WTC11 (cell line): ENCODE measurements at regions not wholly inside any gene's neighbourhood (a gene's known extent, or its start where the extent isn't known, plus 50 kb on each side); places are given as distances from the start of the nearest gene placed in this dataset.

ENCODE experiments used
- ATAC-seq: fragments of 200-7000 bp; cut with Tn5 transposase; 2 replicates; pipeline ENCODE4 v1.10.0; 2021; ENCODE audit warnings: mild to moderate bottlenecking, moderate library complexity
- CTCF ChIA-PET: fragments of 300-600 bp; sonication (Branson Sonifier 250); formaldehyde crosslinking; loops from one replicate; lab custom pipeline; 2021; ENCODE audit warnings: antibody characterized with exemption; lab: Charles Lee
- POLR2A ChIA-PET: fragments of 350-600 bp; sonication (Branson Sonifier 250); formaldehyde crosslinking; loops from one replicate; lab custom pipeline; 2021; ENCODE audit warnings: antibody characterized with exemption; lab: Charles Lee
- DNase-seq: peaks from one replicate; pipeline ENCODE4 v3.0.0; 2021; ENCODE audit warnings: low spot score
- H3K27ac Mint-ChIP-seq: 2 replicates; pipeline ENCODE4 v1.8.0; 2021; ENCODE audit warnings: mixed read lengths
- H3K27me3 Mint-ChIP-seq: 2 replicates; pipeline ENCODE4 v1.8.0; 2021; ENCODE audit warnings: low read depth, mild to moderate bottlenecking, moderate library complexity, mixed read lengths
- H3K36me3 Mint-ChIP-seq: 2 replicates; pipeline ENCODE4 v1.8.0; 2021; ENCODE audit warnings: mixed read lengths
- H3K4me1 Mint-ChIP-seq: 2 replicates; pipeline ENCODE4 v1.8.0; 2022; ENCODE audit warnings: mixed read lengths
- H3K4me3 Mint-ChIP-seq: 2 replicates; pipeline ENCODE4 v1.8.0; 2021; ENCODE audit warnings: mild to moderate bottlenecking, moderate library complexity, mixed read lengths
- H3K9me3 Mint-ChIP-seq: 2 replicates; pipeline ENCODE4 v1.8.0; 2021; ENCODE audit warnings: mixed read lengths
- CBFB ChIP-seq: sonication (generic); formaldehyde crosslinking; IDR thresholded peaks from 2 replicates; pipeline ENCODE4 v1.8.1; 2022; ENCODE audit warnings: mild to moderate bottlenecking, low read depth, missing genetic modification reagents
- E2F5 ChIP-seq: sonication (generic); formaldehyde crosslinking; IDR thresholded peaks from 2 replicates; pipeline ENCODE4 v1.8.1; 2022; ENCODE audit warnings: mild to moderate bottlenecking, moderate library complexity, missing genetic modification reagents
- EMX1 ChIP-seq: fragments of 250-450 bp; sonication (Bioruptor Pico); IDR thresholded peaks from 2 replicates; pipeline ENCODE4 v1.8.0; 2021; ENCODE audit warnings: mild to moderate bottlenecking
- NFE2L1 ChIP-seq: sonication (generic); formaldehyde crosslinking; IDR thresholded peaks from 2 replicates; pipeline ENCODE4 v1.8.1; 2023; ENCODE audit warnings: missing genetic modification reagents
- NFYB ChIP-seq: sonication (generic); formaldehyde crosslinking; conservative IDR thresholded peaks from 2 replicates; pipeline ENCODE4 v1.8.0; 2022; ENCODE audit warnings: low read depth, missing genetic modification reagents
- NR2C2 ChIP-seq: sonication (generic); formaldehyde crosslinking; IDR thresholded peaks from 2 replicates; pipeline ENCODE4 v1.8.0; 2022; ENCODE audit warnings: mild to moderate bottlenecking, missing genetic modification reagents
- RELA ChIP-seq: sonication (generic); formaldehyde crosslinking; IDR thresholded peaks from 2 replicates; pipeline ENCODE4 v1.8.1; 2022; ENCODE audit warnings: missing genetic modification reagents, mild to moderate bottlenecking, borderline replicate concordance
- RORB ChIP-seq: fragments of 250-450 bp; sonication (Bioruptor Pico); IDR thresholded peaks from 2 replicates; pipeline ENCODE4 v1.9.0; 2021; ENCODE audit warnings: mild to moderate bottlenecking
- SOX15 ChIP-seq: fragments of 250-450 bp; sonication (Bioruptor Pico); IDR thresholded peaks from 2 replicates; pipeline ENCODE4 v1.9.0; 2021; ENCODE audit warnings: mild to moderate bottlenecking
- TCF7 ChIP-seq: sonication (generic); formaldehyde crosslinking; IDR thresholded peaks from 2 replicates; pipeline ENCODE4 v1.8.0; 2022; ENCODE audit warnings: mild to moderate bottlenecking, low read depth, missing genetic modification reagents, moderate library complexity
- TP53 ChIP-seq: sonication (generic); formaldehyde crosslinking; IDR thresholded peaks from 2 replicates; pipeline ENCODE4 v1.8.1; 2023; ENCODE audit warnings: mild to moderate bottlenecking, missing genetic modification reagents
- ZBTB21 ChIP-seq: sonication (generic); formaldehyde crosslinking; IDR thresholded peaks from 2 replicates; pipeline ENCODE4 v1.8.1; 2023; ENCODE audit warnings: mild to moderate bottlenecking, missing genetic modification reagents, borderline replicate concordance
- ZBTB43 ChIP-seq: sonication (generic); formaldehyde crosslinking; IDR thresholded peaks from 2 replicates; pipeline ENCODE4 v1.8.1; 2023; ENCODE audit warnings: mild to moderate bottlenecking, missing genetic modification reagents
- ZNF396 ChIP-seq: fragments of 250-450 bp; sonication (Bioruptor Pico); IDR thresholded peaks from 2 replicates; pipeline ENCODE4 v1.8.0; 2021; ENCODE audit warnings: mild to moderate bottlenecking, moderate library complexity, borderline replicate concordance
- ZNF423 ChIP-seq: fragments of 250-450 bp; sonication (Bioruptor Pico); IDR thresholded peaks from 2 replicates; pipeline ENCODE4 v2.1.2; 2022; ENCODE audit warnings: mild to moderate bottlenecking, moderate library complexity
- ZNF671 ChIP-seq: fragments of 250-450 bp; sonication (Bioruptor Pico); IDR thresholded peaks from 2 replicates; pipeline ENCODE4 v1.8.0; 2021; ENCODE audit warnings: mild to moderate bottlenecking
- ZSCAN18 ChIP-seq: fragments of 250-450 bp; sonication (Bioruptor Pico); IDR thresholded peaks from 2 replicates; pipeline ENCODE4 v2.1.2; 2022; ENCODE audit warnings: mild to moderate bottlenecking, moderate library complexity
- TF ChIP-seq, protein P1 (sequence below): sonication (generic); formaldehyde crosslinking; IDR thresholded peaks from 2 replicates; pipeline ENCODE4 v1.8.0; 2022; ENCODE audit warnings: mild to moderate bottlenecking, missing genetic modification reagents
- TF ChIP-seq, protein P2 (sequence below): sonication (generic); formaldehyde crosslinking; IDR thresholded peaks from 2 replicates; pipeline ENCODE4 v1.8.0; 2022; ENCODE audit warnings: mild to moderate bottlenecking, missing genetic modification reagents
- TF ChIP-seq, protein P3 (sequence below): sonication (generic); formaldehyde crosslinking; IDR thresholded peaks from 2 replicates; pipeline ENCODE4 v1.8.0; 2023; ENCODE audit warnings: missing genetic modification reagents, mild to moderate bottlenecking, borderline replicate concordance
- TF ChIP-seq, protein P4 (sequence below): sonication (generic); formaldehyde crosslinking; IDR thresholded peaks from 2 replicates; pipeline ENCODE4 v1.8.1; 2023; ENCODE audit warnings: mild to moderate bottlenecking, missing genetic modification reagents, moderate library complexity
- TF ChIP-seq, protein P5 (sequence below): sonication (generic); formaldehyde crosslinking; IDR thresholded peaks from 2 replicates; pipeline ENCODE4 v1.8.0; 2022; ENCODE audit warnings: missing genetic modification reagents

DNA sequence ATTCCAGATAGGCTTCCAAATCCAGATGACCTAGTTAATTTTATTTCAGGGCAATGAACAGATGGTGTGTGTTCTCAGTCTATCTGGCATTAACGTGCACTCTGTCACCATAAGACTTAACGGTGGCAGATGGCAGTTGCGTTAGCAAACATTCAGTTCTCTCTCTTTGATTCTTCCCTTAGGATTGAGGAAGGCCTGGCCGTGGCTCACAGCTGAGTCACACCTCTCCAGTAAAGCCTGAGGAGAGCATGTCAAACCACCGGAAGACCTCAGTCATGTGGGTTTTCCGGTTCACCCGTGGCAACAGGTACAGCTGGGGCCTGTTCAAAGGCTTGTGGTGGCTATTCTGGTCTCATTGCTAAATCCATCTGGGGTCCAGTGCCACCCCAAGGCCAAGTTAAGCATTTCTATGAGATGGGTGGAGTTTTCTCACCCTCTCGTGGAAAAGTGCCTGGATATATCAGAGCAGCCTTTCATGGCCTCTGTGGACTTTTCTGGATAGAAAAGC, 545.1 kb upstream of the ATP2B1 start:
- H3K4me1 Mint-ChIP-seq: peaks cover 19% of the 10 kb centered on the region
- ChIA-PET POLR2A (no interaction called here), CTCF (no interaction called here)
- H3K4me3 Mint-ChIP-seq: no peak overlapping the region
- ATAC-seq: peak; percentile 77
- DNase-seq: peak; percentile 17
- no peak for TF ChIP-seq NR2C2 (CRISPR knock-in tag)
- no peak for TF ChIP-seq NFYB (CRISPR knock-in tag)
- TF ChIP-seq, protein P1, sequence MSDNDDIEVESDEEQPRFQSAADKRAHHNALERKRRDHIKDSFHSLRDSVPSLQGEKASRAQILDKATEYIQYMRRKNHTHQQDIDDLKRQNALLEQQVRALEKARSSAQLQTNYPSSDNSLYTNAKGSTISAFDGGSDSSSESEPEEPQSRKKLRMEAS: no peak
- TF ChIP-seq NFE2L1 (CRISPR knock-in tag): no peak
- no peak for TF ChIP-seq ZSCAN18 (CRISPR knock-in tag)
- TF ChIP-seq, protein P2, sequence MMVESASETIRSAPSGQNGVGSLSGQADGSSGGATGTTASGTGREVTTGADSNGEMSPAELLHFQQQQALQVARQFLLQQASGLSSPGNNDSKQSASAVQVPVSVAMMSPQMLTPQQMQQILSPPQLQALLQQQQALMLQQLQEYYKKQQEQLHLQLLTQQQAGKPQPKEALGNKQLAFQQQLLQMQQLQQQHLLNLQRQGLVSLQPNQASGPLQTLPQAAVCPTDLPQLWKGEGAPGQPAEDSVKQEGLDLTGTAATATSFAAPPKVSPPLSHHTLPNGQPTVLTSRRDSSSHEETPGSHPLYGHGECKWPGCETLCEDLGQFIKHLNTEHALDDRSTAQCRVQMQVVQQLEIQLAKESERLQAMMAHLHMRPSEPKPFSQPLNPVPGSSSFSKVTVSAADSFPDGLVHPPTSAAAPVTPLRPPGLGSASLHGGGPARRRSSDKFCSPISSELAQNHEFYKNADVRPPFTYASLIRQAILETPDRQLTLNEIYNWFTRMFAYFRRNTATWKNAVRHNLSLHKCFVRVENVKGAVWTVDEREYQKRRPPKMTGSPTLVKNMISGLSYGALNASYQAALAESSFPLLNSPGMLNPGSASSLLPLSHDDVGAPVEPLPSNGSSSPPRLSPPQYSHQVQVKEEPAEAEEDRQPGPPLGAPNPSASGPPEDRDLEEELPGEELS: no peak
- TF ChIP-seq RELA: no peak
- H3K27me3 Mint-ChIP-seq: no peaks in the 10 kb centered on the region
- no peaks in the 10 kb centered on the region for H3K9me3 Mint-ChIP-seq
- no peaks in the 10 kb centered on the region for H3K36me3 Mint-ChIP-seq
- H3K27ac Mint-ChIP-seq: 0 out of 2 replicates have a peak overlapping the region, but pooled peaks have one; percentile 7

- ChIA-PET POLR2A (no interaction called here), CTCF (no interaction called here)
- TF ChIP-seq NFE2L1 (CRISPR knock-in tag): no peak
- no peak for TF ChIP-seq ZBTB21
- TF ChIP-seq, protein P3, sequence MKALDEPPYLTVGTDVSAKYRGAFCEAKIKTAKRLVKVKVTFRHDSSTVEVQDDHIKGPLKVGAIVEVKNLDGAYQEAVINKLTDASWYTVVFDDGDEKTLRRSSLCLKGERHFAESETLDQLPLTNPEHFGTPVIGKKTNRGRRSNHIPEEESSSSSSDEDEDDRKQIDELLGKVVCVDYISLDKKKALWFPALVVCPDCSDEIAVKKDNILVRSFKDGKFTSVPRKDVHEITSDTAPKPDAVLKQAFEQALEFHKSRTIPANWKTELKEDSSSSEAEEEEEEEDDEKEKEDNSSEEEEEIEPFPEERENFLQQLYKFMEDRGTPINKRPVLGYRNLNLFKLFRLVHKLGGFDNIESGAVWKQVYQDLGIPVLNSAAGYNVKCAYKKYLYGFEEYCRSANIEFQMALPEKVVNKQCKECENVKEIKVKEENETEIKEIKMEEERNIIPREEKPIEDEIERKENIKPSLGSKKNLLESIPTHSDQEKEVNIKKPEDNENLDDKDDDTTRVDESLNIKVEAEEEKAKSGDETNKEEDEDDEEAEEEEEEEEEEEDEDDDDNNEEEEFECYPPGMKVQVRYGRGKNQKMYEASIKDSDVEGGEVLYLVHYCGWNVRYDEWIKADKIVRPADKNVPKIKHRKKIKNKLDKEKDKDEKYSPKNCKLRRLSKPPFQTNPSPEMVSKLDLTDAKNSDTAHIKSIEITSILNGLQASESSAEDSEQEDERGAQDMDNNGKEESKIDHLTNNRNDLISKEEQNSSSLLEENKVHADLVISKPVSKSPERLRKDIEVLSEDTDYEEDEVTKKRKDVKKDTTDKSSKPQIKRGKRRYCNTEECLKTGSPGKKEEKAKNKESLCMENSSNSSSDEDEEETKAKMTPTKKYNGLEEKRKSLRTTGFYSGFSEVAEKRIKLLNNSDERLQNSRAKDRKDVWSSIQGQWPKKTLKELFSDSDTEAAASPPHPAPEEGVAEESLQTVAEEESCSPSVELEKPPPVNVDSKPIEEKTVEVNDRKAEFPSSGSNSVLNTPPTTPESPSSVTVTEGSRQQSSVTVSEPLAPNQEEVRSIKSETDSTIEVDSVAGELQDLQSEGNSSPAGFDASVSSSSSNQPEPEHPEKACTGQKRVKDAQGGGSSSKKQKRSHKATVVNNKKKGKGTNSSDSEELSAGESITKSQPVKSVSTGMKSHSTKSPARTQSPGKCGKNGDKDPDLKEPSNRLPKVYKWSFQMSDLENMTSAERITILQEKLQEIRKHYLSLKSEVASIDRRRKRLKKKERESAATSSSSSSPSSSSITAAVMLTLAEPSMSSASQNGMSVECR (CRISPR knock-in tag): no peak
- TF ChIP-seq ZNF396: no peak
- no peak for TF ChIP-seq ZNF423 (CRISPR knock-in tag)
- no peak for TF ChIP-seq CBFB (CRISPR knock-in tag)
- TF ChIP-seq, protein P4, sequence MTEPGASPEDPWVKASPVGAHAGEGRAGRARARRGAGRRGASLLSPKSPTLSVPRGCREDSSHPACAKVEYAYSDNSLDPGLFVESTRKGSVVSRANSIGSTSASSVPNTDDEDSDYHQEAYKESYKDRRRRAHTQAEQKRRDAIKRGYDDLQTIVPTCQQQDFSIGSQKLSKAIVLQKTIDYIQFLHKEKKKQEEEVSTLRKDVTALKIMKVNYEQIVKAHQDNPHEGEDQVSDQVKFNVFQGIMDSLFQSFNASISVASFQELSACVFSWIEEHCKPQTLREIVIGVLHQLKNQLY: no peak
- TF ChIP-seq, protein P5, sequence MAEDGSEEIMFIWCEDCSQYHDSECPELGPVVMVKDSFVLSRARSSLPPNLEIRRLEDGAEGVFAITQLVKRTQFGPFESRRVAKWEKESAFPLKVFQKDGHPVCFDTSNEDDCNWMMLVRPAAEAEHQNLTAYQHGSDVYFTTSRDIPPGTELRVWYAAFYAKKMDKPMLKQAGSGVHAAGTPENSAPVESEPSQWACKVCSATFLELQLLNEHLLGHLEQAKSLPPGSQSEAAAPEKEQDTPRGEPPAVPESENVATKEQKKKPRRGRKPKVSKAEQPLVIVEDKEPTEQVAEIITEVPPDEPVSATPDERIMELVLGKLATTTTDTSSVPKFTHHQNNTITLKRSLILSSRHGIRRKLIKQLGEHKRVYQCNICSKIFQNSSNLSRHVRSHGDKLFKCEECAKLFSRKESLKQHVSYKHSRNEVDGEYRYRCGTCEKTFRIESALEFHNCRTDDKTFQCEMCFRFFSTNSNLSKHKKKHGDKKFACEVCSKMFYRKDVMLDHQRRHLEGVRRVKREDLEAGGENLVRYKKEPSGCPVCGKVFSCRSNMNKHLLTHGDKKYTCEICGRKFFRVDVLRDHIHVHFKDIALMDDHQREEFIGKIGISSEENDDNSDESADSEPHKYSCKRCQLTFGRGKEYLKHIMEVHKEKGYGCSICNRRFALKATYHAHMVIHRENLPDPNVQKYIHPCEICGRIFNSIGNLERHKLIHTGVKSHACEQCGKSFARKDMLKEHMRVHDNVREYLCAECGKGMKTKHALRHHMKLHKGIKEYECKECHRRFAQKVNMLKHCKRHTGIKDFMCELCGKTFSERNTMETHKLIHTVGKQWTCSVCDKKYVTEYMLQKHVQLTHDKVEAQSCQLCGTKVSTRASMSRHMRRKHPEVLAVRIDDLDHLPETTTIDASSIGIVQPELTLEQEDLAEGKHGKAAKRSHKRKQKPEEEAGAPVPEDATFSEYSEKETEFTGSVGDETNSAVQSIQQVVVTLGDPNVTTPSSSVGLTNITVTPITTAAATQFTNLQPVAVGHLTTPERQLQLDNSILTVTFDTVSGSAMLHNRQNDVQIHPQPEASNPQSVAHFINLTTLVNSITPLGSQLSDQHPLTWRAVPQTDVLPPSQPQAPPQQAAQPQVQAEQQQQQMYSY (CRISPR knock-in tag): no peak
- TF ChIP-seq SOX15 (CRISPR knock-in tag): no peak
- no peak for TF ChIP-seq ZBTB43
- no peak for TF ChIP-seq RORB (CRISPR knock-in tag)
- TF ChIP-seq E2F5 (CRISPR knock-in tag): no peak
- TF ChIP-seq EMX1: no peak
- no peak for TF ChIP-seq ZNF671
- no peak for TF ChIP-seq TCF7 (CRISPR knock-in tag)
- TF ChIP-seq TP53 (CRISPR knock-in tag): no peak
These were observed 544.5 kb upstream of the ATP2B1 start for GRCh38 chr12:90253136-90253535.

More at GRCh38 chr12:90253136-90253535, 544.5 kb upstream of the ATP2B1 start:
- DNase-seq (no peak), ATAC-seq (no peak)
- no peaks in the 10 kb centered on the region for H3K9me3 Mint-ChIP-seq
- H3K4me1 Mint-ChIP-seq: peaks cover 19% of the 10 kb centered on the region
- no peaks in the 10 kb centered on the region for H3K36me3 Mint-ChIP-seq
- H3K27ac Mint-ChIP-seq: no peak overlapping the region
- no peak overlapping the region for H3K4me3 Mint-ChIP-seq
- no peaks in the 10 kb centered on the region for H3K27me3 Mint-ChIP-seq
